KBM-7 (cell line): ENCODE measurements at regions not wholly inside any gene's neighbourhood (a gene's known extent, or its start where the extent isn't known, plus 50 kb on each side); places are given as distances from the start of the nearest gene placed in this dataset.

ENCODE experiments used
- DNase-seq: peaks from one replicate; pipeline ENCODE4 v3.0.0-alpha.2; 2015
- in situ Hi-C: fragments of 300-500 bp; cut with MboI; formaldehyde crosslinking; loops from 2 replicates; pipeline ENCODE4 v1.14.3; 2020; ENCODE audit warnings: low sequenced_read_pairs, low pct_unique_long_range_greater_than_20kb, mixed read lengths

GRCh38 chr12:113766131-113766878 is 199.8 kb downstream of the RBM19 start:
- no peak for DNase-seq

GRCh38 chr12:113764661-113765060 is 201.5 kb downstream of the RBM19 start:
- in situ Hi-C loops, result no loop called here
- DNase-seq, result no peak

More at GRCh38 chr12:113766131-113766878, 199.8 kb downstream of the RBM19 start:
- in situ Hi-C loops, result no loop called here

- no peak for DNase-seq
- in situ Hi-C loops, result no loop called here
Observed at GRCh38 chr12:113762882-113763816, 203.0 kb downstream of the RBM19 start.

- DNase-seq, result no peak
- in situ Hi-C loops, result no loop called here
Observed at GRCh38 chr12:113762155-113762881, 203.8 kb downstream of the RBM19 start.

GRCh38 chr12:113759135-113759534 is 207.0 kb downstream of the RBM19 start:
- in situ Hi-C loops, result no loop called here
- DNase-seq, result no peak

- DNase-seq, result no peak
- in situ Hi-C loops, result no loop called here
Observed at GRCh38 chr12:113758165-113758924, 207.8 kb downstream of the RBM19 start.

GRCh38 chr12:113757221-113758002 is 208.7 kb downstream of the RBM19 start:
- DNase-seq, result no peak
- in situ Hi-C loops, result no loop called here

GRCh38 chr12:113756609-113757008 is 209.5 kb downstream of the RBM19 start:
- in situ Hi-C loops, result no loop called here
- no peak for DNase-seq

GRCh38 chr12:113755098-113755497 is 211.0 kb downstream of the RBM19 start:
- in situ Hi-C loops, result no loop called here
- DNase-seq, result no peak

GRCh38 chr12:113751513-113751912 is 214.6 kb downstream of the RBM19 start:
- no peak for DNase-seq
- in situ Hi-C loops, result no loop called here

GRCh38 chr12:113749433-113749815 is 216.7 kb downstream of the RBM19 start:
- no peak for DNase-seq
- in situ Hi-C loops, result no loop called here

GRCh38 chr12:113748707-113749432 is 217.3 kb downstream of the RBM19 start:
- no peak for DNase-seq
- in situ Hi-C loops, result no loop called here

GRCh38 chr12:113747017-113747416 is 219.1 kb downstream of the RBM19 start:
- no peak for DNase-seq
- in situ Hi-C loops, result no loop called here

GRCh38 chr12:113744802-113745395 is 221.2 kb downstream of the RBM19 start:
- in situ Hi-C loops, result no loop called here

GRCh38 chr12:113742801-113743200 is 223.3 kb downstream of the RBM19 start:
- DNase-seq, result no peak
- in situ Hi-C loops, result no loop called here

More at GRCh38 chr12:113744802-113745395, 221.2 kb downstream of the RBM19 start:
- DNase-seq, result no peak

GRCh38 chr12:113740699-113741098 is 225.4 kb downstream of the RBM19 start:
- DNase-seq, result no peak

GRCh38 chr12:113735131-113735530 is 231.0 kb downstream of the RBM19 start:
- DNase-seq, result no peak
- in situ Hi-C loops, result no loop called here

More at GRCh38 chr12:113740699-113741098, 225.4 kb downstream of the RBM19 start:
- in situ Hi-C loops, result no loop called here
